Pancreas (tissue), 10 donors: ENCODE measurements at regions not wholly inside any gene's neighbourhood (a gene's known extent, or its start where the extent isn't known, plus 50 kb on each side); places are given as distances from the start of the nearest gene placed in this dataset.

Experiments used
- ATAC-seq, 4 donors: fragments of 200-7000 bp; cut with Tn5 transposase; one replicate each; pipeline versions ENCODE4 v1.8.0 to v1.9.1; 2020; ENCODE audit warnings: mild to moderate bottlenecking in 4 of 4, moderate library complexity in 4 of 4
- DNase-seq, 6 donors: peaks; one replicate each; pipeline ENCODE4 v3.0.0-alpha.2; 2020
- FAIRE-seq: peaks from 2 replicates; lab custom pipeline; 2012; peaks lifted over from hg19 to GRCh38; lab: Jason Lieb, UNC
- H3K27ac ChIP-seq, 4 donors: fragments of 200-600 bp; sonication (generic); 1 replicate in 3 of 4; 2 replicates in 1 of 4; pipeline versions ENCODE4 v1.5.0 to v1.8.0; 2020
- H3K27me3 ChIP-seq, 4 donors: fragments of 200-600 bp; one replicate each; pipeline ENCODE4 v1.8.0; 2021
- H3K36me3 ChIP-seq, 3 donors: fragments of 200-600 bp; sonication (generic) in 1 of 3; one replicate each; pipeline versions ENCODE4 v1.5.0 to v1.8.0; 2020 to 2021
- H3K4me1 ChIP-seq, 3 donors: fragments of 200-600 bp; one replicate each; pipeline ENCODE4 v1.8.0; 2021
- H3K4me3 ChIP-seq, 4 donors: fragments of 200-600 bp; sonication (generic) in 2 of 4; one replicate each; pipeline versions ENCODE4 v1.5.0 to v1.8.0; 2020 to 2021
- H3K9me3 ChIP-seq, 4 donors: fragments of 200-600 bp; one replicate each; pipeline ENCODE4 v1.8.0; 2021
- WGBS, 2 donors: extraction: QIAGEN DNeasy Blood & Tissue Kit; methylation state at CpG; one replicate each; pipeline ENCODE4 v1.1.7; 2013; 5-methylcytosine and 5-hydroxymethylcytosine counted together
- intact Hi-C, 3 donors: fragments of 100-400 bp; cut with DNase I; formaldehyde crosslinking; loops; one replicate each; pipeline versions ENCODE4 v1.11.1 to v1.14.2; 2022
- TF ChIP-seq, protein P1 (sequence below), 4 donors: fragments of 200-600 bp; sonication (generic) in 3 of 4; IDR thresholded peaks; one replicate each; pipeline versions ENCODE4 v1.5.0 to v1.8.0; 2021; ENCODE audit warnings: antibody characterized with exemption in 4 of 4
- donor health status: healthy with polysubstance abuse.
- donor health status: DM: no; HTN: no; CAD: no; lungs with moderate emphysema.
- donor health status: DM: no; HTN: no; CAD: no.
- donor health status: control.
- donor health status: control.
- donor health status: Bipolar disorder and iron deficiency.
- donor health status: DM: yes; HTN: yes; CAD: no.
- donor health status: DM: no; HTN: no; CAD: no.
- donor health status: DM: no; HTN: no; CAD: no.
- donor health status: DM: yes; HTN: yes; CAD: no.

- no peak overlapping the region for H3K27ac ChIP-seq
- intact Hi-C loops = no loop called here
- ATAC-seq = no peak
- TF ChIP-seq, protein P1, sequence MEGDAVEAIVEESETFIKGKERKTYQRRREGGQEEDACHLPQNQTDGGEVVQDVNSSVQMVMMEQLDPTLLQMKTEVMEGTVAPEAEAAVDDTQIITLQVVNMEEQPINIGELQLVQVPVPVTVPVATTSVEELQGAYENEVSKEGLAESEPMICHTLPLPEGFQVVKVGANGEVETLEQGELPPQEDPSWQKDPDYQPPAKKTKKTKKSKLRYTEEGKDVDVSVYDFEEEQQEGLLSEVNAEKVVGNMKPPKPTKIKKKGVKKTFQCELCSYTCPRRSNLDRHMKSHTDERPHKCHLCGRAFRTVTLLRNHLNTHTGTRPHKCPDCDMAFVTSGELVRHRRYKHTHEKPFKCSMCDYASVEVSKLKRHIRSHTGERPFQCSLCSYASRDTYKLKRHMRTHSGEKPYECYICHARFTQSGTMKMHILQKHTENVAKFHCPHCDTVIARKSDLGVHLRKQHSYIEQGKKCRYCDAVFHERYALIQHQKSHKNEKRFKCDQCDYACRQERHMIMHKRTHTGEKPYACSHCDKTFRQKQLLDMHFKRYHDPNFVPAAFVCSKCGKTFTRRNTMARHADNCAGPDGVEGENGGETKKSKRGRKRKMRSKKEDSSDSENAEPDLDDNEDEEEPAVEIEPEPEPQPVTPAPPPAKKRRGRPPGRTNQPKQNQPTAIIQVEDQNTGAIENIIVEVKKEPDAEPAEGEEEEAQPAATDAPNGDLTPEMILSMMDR (IDR thresholded peaks at IDR 0.05) = no peak
- no peaks in the 10 kb centered on the region for H3K27me3 ChIP-seq
- H3K9me3 ChIP-seq = no peaks in the 10 kb centered on the region
- FAIRE-seq = no peak
- H3K4me1 ChIP-seq = no peaks in the 10 kb centered on the region
- DNase-seq = no peak
- H3K4me3 ChIP-seq = no peak overlapping the region
- no peaks in the 10 kb centered on the region for H3K36me3 ChIP-seq
Observed at GRCh38 chr11:37544491-37544890, 946.5 kb upstream of the RAG2 start.

- no peaks in the 10 kb centered on the region for H3K36me3 ChIP-seq
- H3K27ac ChIP-seq = no peak overlapping the region
- H3K4me1 ChIP-seq = no peaks in the 10 kb centered on the region
- H3K4me3 ChIP-seq = no peak overlapping the region
- no peaks in the 10 kb centered on the region for H3K27me3 ChIP-seq
- DNase-seq (no peak), FAIRE-seq (no peak), ATAC-seq (no peak)
- 84 to 87% methylated on average over 4 of the region's 4 CpGs for WGBS, 2 donors
- H3K9me3 ChIP-seq = no peaks in the 10 kb centered on the region
- intact Hi-C loops = no loop called here
- TF ChIP-seq, protein P1 (IDR thresholded peaks at IDR 0.05) = no peak
Observed at GRCh38 chr11:37533830-37534229, 935.8 kb upstream of the RAG2 start.

- 54 to 68% methylated on average over 2 of the region's 2 CpGs for WGBS, 2 donors
Observed at GRCh38 chr11:37533087-37533486, 935.1 kb upstream of the RAG2 start.

DNA sequence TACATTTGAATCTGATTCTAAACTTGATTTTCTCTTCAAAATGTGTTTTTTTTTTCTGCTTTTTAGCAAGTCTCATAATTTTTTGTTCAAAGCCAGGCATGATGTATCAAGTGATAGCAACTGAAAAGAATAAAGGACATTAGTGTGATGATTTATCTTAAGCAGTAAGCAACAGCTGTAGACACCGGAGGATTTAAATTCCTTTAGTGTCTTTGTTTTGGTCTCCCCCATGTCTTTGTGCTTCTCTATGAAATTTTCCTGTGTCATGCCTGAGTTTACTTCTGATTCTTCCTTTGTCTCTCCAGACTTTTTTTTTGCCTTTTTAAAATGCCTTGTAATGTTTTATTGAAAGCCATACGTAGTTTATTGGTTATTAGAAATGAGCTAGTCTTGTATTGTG lies 934.2 kb upstream of the RAG2 start:
- FAIRE-seq (no peak), DNase-seq (no peak), ATAC-seq (no peak)
- Histone ChIP-seq H3K4me3 (no peak overlapping the region), H3K9me3 (no peaks in the 10 kb centered on the region), H3K27ac (no peak overlapping the region), H3K27me3 (no peaks in the 10 kb centered on the region), H3K36me3 (no peaks in the 10 kb centered on the region), H3K4me1 (no peaks in the 10 kb centered on the region)
- intact Hi-C loops = no loop called here
- TF ChIP-seq, protein P1 (IDR thresholded peaks at IDR 0.05) = no peak
- 38 to 53% methylated on average over 2 of the region's 2 CpGs for WGBS, 2 donors

More at GRCh38 chr11:37533087-37533486, 935.1 kb upstream of the RAG2 start:
- no peak for DNase-seq
- H3K4me1 ChIP-seq = no peaks in the 10 kb centered on the region
- FAIRE-seq = no peak
- H3K4me3 ChIP-seq = no peak overlapping the region
- H3K36me3 ChIP-seq = no peaks in the 10 kb centered on the region
- H3K9me3 ChIP-seq = no peaks in the 10 kb centered on the region
- no peaks in the 10 kb centered on the region for H3K27me3 ChIP-seq
- TF ChIP-seq, protein P1 (IDR thresholded peaks at IDR 0.05) = no peak
- ATAC-seq = no peak
- intact Hi-C loops = no loop called here
- H3K27ac ChIP-seq = no peak overlapping the region

DNA sequence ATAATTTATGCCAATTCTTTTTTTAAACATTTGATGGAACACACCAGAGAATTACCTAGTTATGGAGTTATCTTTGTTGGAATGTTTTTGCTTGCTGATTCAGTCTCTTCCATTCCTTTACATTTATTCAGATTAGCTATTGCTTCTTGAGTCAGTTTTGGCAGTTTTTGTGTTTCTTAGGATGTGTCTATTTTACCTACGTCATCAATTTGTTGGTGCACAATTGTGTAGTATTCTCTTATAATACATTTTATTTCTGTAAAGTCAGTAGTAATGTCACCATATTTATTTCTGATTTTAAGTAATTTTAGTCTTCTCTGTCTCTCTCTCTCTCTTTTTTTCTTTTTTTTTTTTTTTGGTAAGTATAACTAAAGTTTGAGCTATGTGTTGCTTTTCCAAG lies 929.5 kb upstream of the RAG2 start:
- no peaks in the 10 kb centered on the region for H3K36me3 ChIP-seq
- FAIRE-seq (no peak), DNase-seq (no peak), ATAC-seq (no peak)
- H3K27ac ChIP-seq = no peak overlapping the region
- H3K4me3 ChIP-seq = no peak overlapping the region
- H3K27me3 ChIP-seq = no peaks in the 10 kb centered on the region
- 56 to 91% methylated on average over 1 of the region's 1 CpG for WGBS, 2 donors
- intact Hi-C loops = no loop called here
- no peaks in the 10 kb centered on the region for H3K9me3 ChIP-seq
- H3K4me1 ChIP-seq = no peaks in the 10 kb centered on the region
- TF ChIP-seq, protein P1 (IDR thresholded peaks at IDR 0.05) = no peak
